ENCODE measurements at regions not wholly inside any gene's neighbourhood (a gene's known extent, or its start where the extent isn't known, plus 50 kb on each side); places are given as distances from the start of the nearest gene placed in this dataset.

DNA sequence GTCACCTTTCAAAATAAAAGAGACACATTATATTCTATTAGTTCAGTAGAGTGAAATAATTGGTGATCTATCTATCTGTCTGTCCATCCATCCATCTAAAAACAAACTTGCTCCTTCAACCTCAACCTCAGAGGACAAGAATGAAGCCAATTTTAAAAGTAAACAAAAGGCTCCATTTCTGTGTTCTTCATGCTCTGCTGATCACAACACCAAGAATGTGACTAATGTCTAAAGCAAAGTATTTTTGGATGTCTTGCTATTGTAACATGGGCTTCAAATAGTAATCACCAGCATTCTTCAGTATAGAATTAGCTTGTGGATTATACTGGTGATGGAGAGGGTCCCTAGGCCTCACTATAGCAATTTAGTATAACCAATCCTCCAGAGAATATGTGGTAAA lies 1304.4 kb downstream of the MAT2B start:
- Histone ChIP-seq H3K9me3 (no peaks in the 10 kb centered on the region), H3K4me3 (no peak overlapping the region), H3K27me3 (no peaks in the 10 kb centered on the region), H3K27ac (no peak overlapping the region), H3K4me1 (no peaks in the 10 kb centered on the region), H3K36me3 (no peaks in the 10 kb centered on the region)
- intact Hi-C loops (cut with DNase I) = no loop called here
- TF ChIP-seq, protein P1, sequence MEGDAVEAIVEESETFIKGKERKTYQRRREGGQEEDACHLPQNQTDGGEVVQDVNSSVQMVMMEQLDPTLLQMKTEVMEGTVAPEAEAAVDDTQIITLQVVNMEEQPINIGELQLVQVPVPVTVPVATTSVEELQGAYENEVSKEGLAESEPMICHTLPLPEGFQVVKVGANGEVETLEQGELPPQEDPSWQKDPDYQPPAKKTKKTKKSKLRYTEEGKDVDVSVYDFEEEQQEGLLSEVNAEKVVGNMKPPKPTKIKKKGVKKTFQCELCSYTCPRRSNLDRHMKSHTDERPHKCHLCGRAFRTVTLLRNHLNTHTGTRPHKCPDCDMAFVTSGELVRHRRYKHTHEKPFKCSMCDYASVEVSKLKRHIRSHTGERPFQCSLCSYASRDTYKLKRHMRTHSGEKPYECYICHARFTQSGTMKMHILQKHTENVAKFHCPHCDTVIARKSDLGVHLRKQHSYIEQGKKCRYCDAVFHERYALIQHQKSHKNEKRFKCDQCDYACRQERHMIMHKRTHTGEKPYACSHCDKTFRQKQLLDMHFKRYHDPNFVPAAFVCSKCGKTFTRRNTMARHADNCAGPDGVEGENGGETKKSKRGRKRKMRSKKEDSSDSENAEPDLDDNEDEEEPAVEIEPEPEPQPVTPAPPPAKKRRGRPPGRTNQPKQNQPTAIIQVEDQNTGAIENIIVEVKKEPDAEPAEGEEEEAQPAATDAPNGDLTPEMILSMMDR (IDR thresholded peaks at IDR 0.05) = no peak
- no peak for DNase-seq
- FAIRE-seq = no peak
- ATAC-seq = no peak

DNA sequence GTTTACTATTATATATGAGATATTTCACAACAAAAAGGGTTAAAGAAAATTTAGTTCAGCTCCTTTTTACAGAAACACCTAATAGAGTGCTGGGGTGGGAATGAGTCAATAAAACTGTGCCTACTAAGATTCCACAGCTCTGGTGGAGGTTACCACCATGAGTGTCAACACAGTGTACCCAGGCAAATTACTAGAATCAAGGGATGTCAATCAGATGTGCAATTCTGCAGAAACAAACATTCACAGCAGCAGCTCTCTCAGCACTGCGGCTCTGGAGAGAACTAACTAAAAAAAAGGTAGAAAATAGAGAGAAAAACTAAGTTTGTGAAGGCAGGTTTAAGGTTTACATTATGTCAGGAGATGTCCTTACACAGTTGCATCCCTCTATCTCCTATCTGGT lies 1313.0 kb downstream of the MAT2B start:
- WGBS, 2 donors = 18 to 21% methylated on average over 1 of the region's 1 CpG
- no peaks in the 10 kb centered on the region for H3K4me1 ChIP-seq

DNA sequence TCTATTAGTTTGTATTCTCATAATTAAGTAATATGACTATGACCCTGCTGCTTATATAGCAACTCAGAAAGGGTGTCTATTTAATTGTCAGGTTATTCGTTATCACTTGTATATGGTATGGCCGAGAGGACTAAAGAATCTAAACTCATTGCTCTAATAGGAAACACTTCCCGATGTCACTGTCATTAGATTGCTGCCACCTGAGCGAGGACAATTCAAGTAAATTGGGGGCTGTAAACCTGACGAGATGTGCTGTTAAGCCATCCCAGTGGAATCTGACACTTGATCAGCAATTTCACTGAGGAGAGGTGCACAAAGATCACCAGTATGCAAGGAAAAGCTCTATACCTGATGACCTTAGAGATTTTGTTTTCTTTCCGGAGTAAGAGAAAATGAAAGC lies 1319.3 kb downstream of the MAT2B start:
- Histone ChIP-seq H3K27ac (no peak overlapping the region), H3K4me1 (no peaks in the 10 kb centered on the region), H3K4me3 (no peak overlapping the region), H3K27me3 (no peaks in the 10 kb centered on the region), H3K36me3 (no peaks in the 10 kb centered on the region), H3K9me3 (no peaks in the 10 kb centered on the region)
- intact Hi-C loops (cut with DNase I) = no loop called here
- no peak for FAIRE-seq
- no peak for DNase-seq
- ATAC-seq = no peak
- TF ChIP-seq, protein P1 (IDR thresholded peaks at IDR 0.05) = no peak
- WGBS, 2 donors = 47% methylated on average over 6 of the region's 6 CpGs

More for the DNA sequence above, 1313.0 kb downstream of the MAT2B start:
- DNase-seq (no peak), FAIRE-seq (no peak), ATAC-seq (no peak)
- Histone ChIP-seq H3K36me3 (no peaks in the 10 kb centered on the region), H3K9me3 (no peaks in the 10 kb centered on the region), H3K27me3 (no peaks in the 10 kb centered on the region), H3K4me3 (no peak overlapping the region), H3K27ac (no peak overlapping the region)
- TF ChIP-seq, protein P1 (IDR thresholded peaks at IDR 0.05) = no peak
- intact Hi-C loops (cut with DNase I) = no loop called here

DNA sequence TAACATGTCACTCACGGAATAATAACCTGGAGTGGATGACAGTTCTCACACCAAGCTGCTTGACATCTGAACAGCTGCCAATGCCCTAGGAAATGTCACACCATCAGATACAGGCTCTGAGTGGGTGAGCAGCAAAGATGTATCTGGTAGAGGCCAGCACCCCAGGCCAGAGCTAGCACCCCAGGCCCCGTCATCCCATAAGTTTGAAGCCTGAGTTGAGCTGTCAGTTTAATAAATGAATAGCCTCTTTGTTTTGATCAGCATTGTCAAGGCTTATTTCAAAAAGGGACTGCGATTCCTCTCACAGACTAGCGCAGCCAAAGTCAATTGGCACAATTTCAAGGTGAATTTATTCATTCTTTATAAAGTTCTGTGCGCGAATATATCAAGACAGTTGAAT lies 1327.1 kb downstream of the MAT2B start:
- ATAC-seq (no peak), FAIRE-seq (no peak), DNase-seq (no peak)
- no peaks in the 10 kb centered on the region for H3K4me1 ChIP-seq
- H3K4me3 ChIP-seq = no peak overlapping the region
- H3K36me3 ChIP-seq = no peaks in the 10 kb centered on the region
- no peak overlapping the region for H3K27ac ChIP-seq
- TF ChIP-seq, protein P1 (IDR thresholded peaks at IDR 0.05) = no peak
- intact Hi-C loops (cut with DNase I) = no loop called here
- no peaks in the 10 kb centered on the region for H3K9me3 ChIP-seq
- H3K27me3 ChIP-seq = no peaks in the 10 kb centered on the region
- 44 to 49% methylated on average over 6 of the region's 6 CpGs for WGBS, 2 donors

DNA sequence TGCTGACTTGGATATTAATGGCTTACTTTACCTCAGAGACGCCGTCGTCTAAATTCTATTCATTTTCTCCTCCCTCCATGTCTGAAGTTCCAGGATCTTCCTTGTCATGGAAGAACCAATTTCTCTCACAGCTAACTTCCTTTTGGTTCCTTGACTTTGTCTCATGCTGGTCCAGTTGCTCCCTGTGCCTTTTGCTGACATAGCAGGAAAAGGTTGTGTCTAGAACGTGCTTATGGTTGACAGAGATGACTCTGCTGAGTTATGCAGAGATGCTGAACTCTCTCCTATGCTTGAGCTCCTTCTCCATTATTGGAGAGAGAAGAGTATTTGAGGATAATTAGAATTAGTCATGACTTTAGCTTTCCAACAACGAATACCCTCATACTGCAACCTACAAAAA lies 1338.9 kb downstream of the MAT2B start:
- intact Hi-C loops (cut with DNase I) = no loop called here
- no peak for DNase-seq
- H3K27me3 ChIP-seq = no peaks in the 10 kb centered on the region
- no peak overlapping the region for H3K4me3 ChIP-seq
- no peak for ATAC-seq
- H3K27ac ChIP-seq = no peak overlapping the region
- no peaks in the 10 kb centered on the region for H3K9me3 ChIP-seq
- no peaks in the 10 kb centered on the region for H3K36me3 ChIP-seq
- TF ChIP-seq, protein P1 (IDR thresholded peaks at IDR 0.05) = no peak
- H3K4me1 ChIP-seq = no peaks in the 10 kb centered on the region
- WGBS, 2 donors = 72 to 84% methylated on average over 5 of the region's 5 CpGs
- no peak for FAIRE-seq

Data from pancreas (tissue), 10 donors.